Esophagus muscularis mucosa (tissue), 4 donors: ENCODE measurements at regions not wholly inside any gene's neighbourhood (a gene's known extent, or its start where the extent isn't known, plus 50 kb on each side); places are given as distances from the start of the nearest gene placed in this dataset.

Experiments
- CTCF ChIP-seq, 3 experiments: fragments of 200-600 bp in 2 of 3; fragments of 450-650 bp in 1 of 3; sonication (generic) in 2 of 3; IDR thresholded peaks; one replicate each; pipeline ENCODE4 v1.5.1; 2017 to 2019; ENCODE audit warnings: antibody characterized with exemption in 3 of 3, mild to moderate bottlenecking in 2 of 3, moderate library complexity in 1 of 3
- EP300 ChIP-seq: sonication (generic); formaldehyde crosslinking; IDR thresholded peaks from one replicate; pipeline ENCODE4 v1.6.1; 2017; ENCODE audit warnings: antibody characterized with exemption
- POLR2A ChIP-seq: fragments of 450-650 bp; IDR thresholded peaks from one replicate; pipeline ENCODE4 v1.6.1; 2017; ENCODE audit warnings: antibody characterized with exemption, moderate library complexity, mild to moderate bottlenecking, low read depth

- no peak for TF ChIP-seq POLR2A
- no peak for TF ChIP-seq EP300
- no peak for TF ChIP-seq CTCF (IDR thresholded peaks at IDR 0.05)
Observed at GRCh38 chr15:47184003-47184907, 533.0 kb upstream of the SEMA6D start.
